ENCODE measurements at regions not wholly inside any gene's neighbourhood (a gene's known extent, or its start where the extent isn't known, plus 50 kb on each side); places are given as distances from the start of the nearest gene placed in this dataset.
A peak's percentile ranks its signal among the peaks of the same experiment; 100 is the strongest.

GRCh38 chr16:5619304-5619703 lies 521.7 kb upstream of the EEF2KMT start:
- H3K9me3 ChIP-seq (replicated peaks; ENCODE audit: control insufficient read depth, low read depth, low read length): no peaks in the 10 kb centered on the region
- WGBS (ENCODE audit: insufficient coverage): 26% methylated on average over 4 of the region's 8 CpGs
- H3K27me3 ChIP-seq (ENCODE audit: control insufficient read depth, insufficient read depth, low read length): peaks cover 6% of the 10 kb centered on the region

GRCh38 chr16:5616841-5617240 lies 519.2 kb upstream of the EEF2KMT start:
- Histone ChIP-seq H3K36me3 (ENCODE audit: control insufficient read depth, insufficient read depth, low read length) (no peaks in the 10 kb centered on the region), H3K27ac (ENCODE audit: low read length) (no peak overlapping the region), H3K27me3 (ENCODE audit: control insufficient read depth, insufficient read depth, low read length) (peaks cover 6% of the 10 kb centered on the region), H3K9me3 (replicated peaks; ENCODE audit: control insufficient read depth, low read depth, low read length) (no peaks in the 10 kb centered on the region), H3K4me3 (ENCODE audit: low read length) (no peak overlapping the region), H3K4me1 (ENCODE audit: control insufficient read depth, insufficient read depth, low read length) (peaks cover 5% of the 10 kb centered on the region)
- DNase-seq: no peak
- WGBS (ENCODE audit: insufficient coverage): 40% methylated on average over 5 of the region's 6 CpGs

More at GRCh38 chr16:5619304-5619703, 521.7 kb upstream of the EEF2KMT start:
- no peak for DNase-seq
- no peak overlapping the region for H3K27ac ChIP-seq (ENCODE audit: low read length)
- H3K36me3 ChIP-seq (ENCODE audit: control insufficient read depth, insufficient read depth, low read length): no peaks in the 10 kb centered on the region
- peaks cover 5% of the 10 kb centered on the region for H3K4me1 ChIP-seq (ENCODE audit: control insufficient read depth, insufficient read depth, low read length)
- no peak overlapping the region for H3K4me3 ChIP-seq (ENCODE audit: low read length)

- 15% methylated on average over 23 of the region's 25 CpGs for WGBS (ENCODE audit: insufficient coverage)
- peak; percentile 51 for DNase-seq
Measured at GRCh38 chr16:5615868-5616642, 518.5 kb upstream of the EEF2KMT start.

GRCh38 chr16:5607169-5607568 lies 509.6 kb upstream of the EEF2KMT start:
- Histone ChIP-seq H3K4me1 (ENCODE audit: control insufficient read depth, insufficient read depth, low read length) (no peaks in the 10 kb centered on the region), H3K9me3 (replicated peaks; ENCODE audit: control insufficient read depth, low read depth, low read length) (no peaks in the 10 kb centered on the region), H3K36me3 (ENCODE audit: control insufficient read depth, insufficient read depth, low read length) (no peaks in the 10 kb centered on the region), H3K27me3 (ENCODE audit: control insufficient read depth, insufficient read depth, low read length) (no peaks in the 10 kb centered on the region), H3K27ac (ENCODE audit: low read length) (no peak overlapping the region), H3K4me3 (ENCODE audit: low read length) (no peak overlapping the region)
- no peak for DNase-seq
- 31% methylated on average over 6 of the region's 12 CpGs for WGBS (ENCODE audit: insufficient coverage)

More at GRCh38 chr16:5615868-5616642, 518.5 kb upstream of the EEF2KMT start:
- Histone ChIP-seq H3K9me3 (replicated peaks; ENCODE audit: control insufficient read depth, low read depth, low read length) (no peaks in the 10 kb centered on the region), H3K4me3 (ENCODE audit: low read length) (no peak overlapping the region), H3K27ac (ENCODE audit: low read length) (no peak overlapping the region), H3K4me1 (ENCODE audit: control insufficient read depth, insufficient read depth, low read length) (peaks cover 5% of the 10 kb centered on the region), H3K36me3 (ENCODE audit: control insufficient read depth, insufficient read depth, low read length) (no peaks in the 10 kb centered on the region), H3K27me3 (ENCODE audit: control insufficient read depth, insufficient read depth, low read length) (peaks cover 6% of the 10 kb centered on the region)

- Histone ChIP-seq H3K9me3 (replicated peaks; ENCODE audit: control insufficient read depth, low read depth, low read length) (no peaks in the 10 kb centered on the region), H3K4me3 (ENCODE audit: low read length) (no peak overlapping the region), H3K27ac (ENCODE audit: low read length) (no peak overlapping the region), H3K27me3 (ENCODE audit: control insufficient read depth, insufficient read depth, low read length) (no peaks in the 10 kb centered on the region), H3K4me1 (ENCODE audit: control insufficient read depth, insufficient read depth, low read length) (no peaks in the 10 kb centered on the region), H3K36me3 (ENCODE audit: control insufficient read depth, insufficient read depth, low read length) (no peaks in the 10 kb centered on the region)
- DNase-seq: no peak
Measured at GRCh38 chr16:5605404-5605803, 507.8 kb upstream of the EEF2KMT start.

- Histone ChIP-seq H3K4me1 (ENCODE audit: control insufficient read depth, insufficient read depth, low read length) (no peaks in the 10 kb centered on the region), H3K27ac (ENCODE audit: low read length) (no peak overlapping the region), H3K9me3 (replicated peaks; ENCODE audit: control insufficient read depth, low read depth, low read length) (no peaks in the 10 kb centered on the region), H3K27me3 (ENCODE audit: control insufficient read depth, insufficient read depth, low read length) (no peaks in the 10 kb centered on the region), H3K36me3 (ENCODE audit: control insufficient read depth, insufficient read depth, low read length) (no peaks in the 10 kb centered on the region), H3K4me3 (ENCODE audit: low read length) (no peak overlapping the region)
- peak; percentile 16 for DNase-seq
- 50% methylated on average over 1 of the region's 8 CpGs for WGBS (ENCODE audit: insufficient coverage)
Measured at GRCh38 chr16:5604770-5605169, 507.2 kb upstream of the EEF2KMT start.

- WGBS (ENCODE audit: insufficient coverage): no CpG with 5 or more reads among the region's 4 CpGs
- no peaks in the 10 kb centered on the region for H3K4me1 ChIP-seq (ENCODE audit: control insufficient read depth, insufficient read depth, low read length)
- H3K27me3 ChIP-seq (ENCODE audit: control insufficient read depth, insufficient read depth, low read length): no peaks in the 10 kb centered on the region
- H3K36me3 ChIP-seq (ENCODE audit: control insufficient read depth, insufficient read depth, low read length): no peaks in the 10 kb centered on the region
- no peak overlapping the region for H3K27ac ChIP-seq (ENCODE audit: low read length)
- H3K4me3 ChIP-seq (ENCODE audit: low read length): no peak overlapping the region
- no peak for DNase-seq
- H3K9me3 ChIP-seq (replicated peaks; ENCODE audit: control insufficient read depth, low read depth, low read length): no peaks in the 10 kb centered on the region
Measured at GRCh38 chr16:5603836-5604235, 506.2 kb upstream of the EEF2KMT start.

GRCh38 chr16:5601957-5602356 lies 504.4 kb upstream of the EEF2KMT start:
- Histone ChIP-seq H3K27me3 (ENCODE audit: control insufficient read depth, insufficient read depth, low read length) (no peaks in the 10 kb centered on the region), H3K27ac (ENCODE audit: low read length) (no peak overlapping the region), H3K4me3 (ENCODE audit: low read length) (no peak overlapping the region), H3K9me3 (replicated peaks; ENCODE audit: control insufficient read depth, low read depth, low read length) (no peaks in the 10 kb centered on the region), H3K4me1 (ENCODE audit: control insufficient read depth, insufficient read depth, low read length) (no peaks in the 10 kb centered on the region), H3K36me3 (ENCODE audit: control insufficient read depth, insufficient read depth, low read length) (no peaks in the 10 kb centered on the region)
- WGBS (ENCODE audit: insufficient coverage): 33% methylated on average over 1 of the region's 1 CpG
- no peak for DNase-seq

- 74% methylated on average over 2 of the region's 7 CpGs for WGBS (ENCODE audit: insufficient coverage)
- Histone ChIP-seq H3K36me3 (ENCODE audit: control insufficient read depth, insufficient read depth, low read length) (no peaks in the 10 kb centered on the region), H3K27ac (ENCODE audit: low read length) (no peak overlapping the region)
Measured at GRCh38 chr16:5598793-5599192, 501.2 kb upstream of the EEF2KMT start.

GRCh38 chr16:5595849-5596248 lies 498.3 kb upstream of the EEF2KMT start:
- H3K27ac ChIP-seq (ENCODE audit: low read length): no peak overlapping the region
- WGBS (ENCODE audit: insufficient coverage): 82% methylated on average over 3 of the region's 3 CpGs
- no peaks in the 10 kb centered on the region for H3K4me1 ChIP-seq (ENCODE audit: control insufficient read depth, insufficient read depth, low read length)
- H3K4me3 ChIP-seq (ENCODE audit: low read length): no peak overlapping the region
- no peaks in the 10 kb centered on the region for H3K9me3 ChIP-seq (replicated peaks; ENCODE audit: control insufficient read depth, low read depth, low read length)
- H3K27me3 ChIP-seq (ENCODE audit: control insufficient read depth, insufficient read depth, low read length): no peaks in the 10 kb centered on the region
- no peak for DNase-seq
- no peaks in the 10 kb centered on the region for H3K36me3 ChIP-seq (ENCODE audit: control insufficient read depth, insufficient read depth, low read length)

More at GRCh38 chr16:5598793-5599192, 501.2 kb upstream of the EEF2KMT start:
- Histone ChIP-seq H3K27me3 (ENCODE audit: control insufficient read depth, insufficient read depth, low read length) (no peaks in the 10 kb centered on the region), H3K9me3 (replicated peaks; ENCODE audit: control insufficient read depth, low read depth, low read length) (no peaks in the 10 kb centered on the region), H3K4me3 (ENCODE audit: low read length) (no peak overlapping the region), H3K4me1 (ENCODE audit: control insufficient read depth, insufficient read depth, low read length) (no peaks in the 10 kb centered on the region)
- no peak for DNase-seq

- DNase-seq: peak; percentile 7
- Histone ChIP-seq H3K27me3 (ENCODE audit: control insufficient read depth, insufficient read depth, low read length) (no peaks in the 10 kb centered on the region), H3K4me1 (ENCODE audit: control insufficient read depth, insufficient read depth, low read length) (no peaks in the 10 kb centered on the region), H3K4me3 (ENCODE audit: low read length) (no peak overlapping the region), H3K36me3 (ENCODE audit: control insufficient read depth, insufficient read depth, low read length) (no peaks in the 10 kb centered on the region), H3K9me3 (replicated peaks; ENCODE audit: control insufficient read depth, low read depth, low read length) (no peaks in the 10 kb centered on the region), H3K27ac (ENCODE audit: low read length) (no peak overlapping the region)
- 67% methylated on average over 6 of the region's 8 CpGs for WGBS (ENCODE audit: insufficient coverage)
Measured at GRCh38 chr16:5590416-5590815, 492.8 kb upstream of the EEF2KMT start.
